A673 (cell line): ENCODE measurements at regions not wholly inside any gene's neighbourhood (a gene's known extent, or its start where the extent isn't known, plus 50 kb on each side); places are given as distances from the start of the nearest gene placed in this dataset.

Experiments
- BruUV-seq: library from RNA; stranded (reverse); fragments of 400-500 nt; replicated peaks from 2 replicates; lab custom pipeline; 2021; lab: Mats Ljungman, UMichigan
- CTCF ChIA-PET: fragments of 300-600 bp; sonication (Branson Sonifier 250); formaldehyde crosslinking; loops from one replicate; lab custom pipeline; 2022; ENCODE audit warnings: antibody characterized with exemption; lab: Charles Lee
- POLR2A ChIA-PET: fragments of 300-600 bp; sonication (Branson Sonifier 250); formaldehyde crosslinking; loops from one replicate; lab custom pipeline; 2022; ENCODE audit warnings: antibody characterized with exemption; ENCODE audit not compliant: low non-redundant PET; lab: Charles Lee
- DNase-seq: peaks from one replicate; pipeline ENCODE4 v3.0.0-alpha.2; 2015; ENCODE audit warnings: low spot score
- H3K27ac ChIP-seq: fragments of 200-600 bp; sonication (generic); 2 replicates; pipeline ENCODE4 v1.5.1; 2016; ENCODE audit warnings: mixed run types, low read depth, mild to moderate bottlenecking, mixed read lengths, antibody characterized with exemption, low read length; ENCODE audit not compliant: poor library complexity, severe bottlenecking
- H3K27me3 ChIP-seq: fragments of 200-600 bp; sonication (generic); replicated peaks from 2 replicates; pipeline ENCODE4 v1.6.1; 2017; ENCODE audit warnings: mixed run types, low read depth, mild to moderate bottlenecking, mixed read lengths, antibody characterized with exemption, low read length; ENCODE audit not compliant: insufficient read depth, poor library complexity
- H3K36me3 ChIP-seq: fragments of 200-600 bp; sonication (generic); 2 replicates; pipeline ENCODE4 v1.6.1; 2016; ENCODE audit warnings: mixed run types, mild to moderate bottlenecking, mixed read lengths, antibody characterized with exemption, low read length; ENCODE audit not compliant: insufficient read depth, poor library complexity, severe bottlenecking
- H3K4me1 ChIP-seq: fragments of 200-600 bp; sonication (generic); 2 replicates; pipeline ENCODE4 v1.6.1; 2017; ENCODE audit warnings: mixed run types, mild to moderate bottlenecking, mixed read lengths, antibody characterized with exemption, low read length; ENCODE audit not compliant: insufficient read depth, poor library complexity, severe bottlenecking
- H3K4me3 ChIP-seq: fragments of 200-600 bp; sonication (generic); 2 replicates; pipeline ENCODE4 v1.5.1; 2016; ENCODE audit warnings: low read depth, mixed run types, mild to moderate bottlenecking, mixed read lengths, low read length; ENCODE audit not compliant: poor library complexity, severe bottlenecking
- H3K9me3 ChIP-seq: fragments of 200-600 bp; sonication (generic); 2 replicates; pipeline ENCODE4 v1.6.1; 2016; ENCODE audit warnings: mixed run types, low read depth, mild to moderate bottlenecking, mixed read lengths, antibody characterized with exemption, low read length; ENCODE audit not compliant: poor library complexity, severe bottlenecking
- EZH2 ChIP-seq: fragments of 200-600 bp; sonication (generic); IDR thresholded peaks from 2 replicates; pipeline ENCODE4 v1.6.1; 2017; ENCODE audit warnings: borderline replicate concordance, low read depth, mild to moderate bottlenecking, mixed read lengths, antibody characterized with exemption, low read length; ENCODE audit not compliant: poor library complexity, severe bottlenecking
- intact Hi-C: fragments of 100-400 bp; cut with micrococcal nuclease; formaldehyde crosslinking; loops from one replicate; pipeline ENCODE4 v1.10.0; 2022; ENCODE audit not compliant: unreplicated experiment
- TF ChIP-seq, protein P1 (sequence below): fragments of 300-800, 200-600 bp; sonication (generic); conservative IDR thresholded peaks from 2 replicates; pipeline ENCODE4 v1.5.1; 2017; ENCODE audit warnings: low read depth, mild to moderate bottlenecking, antibody characterized with exemption, low read length, moderate library complexity, mixed read lengths

DNA sequence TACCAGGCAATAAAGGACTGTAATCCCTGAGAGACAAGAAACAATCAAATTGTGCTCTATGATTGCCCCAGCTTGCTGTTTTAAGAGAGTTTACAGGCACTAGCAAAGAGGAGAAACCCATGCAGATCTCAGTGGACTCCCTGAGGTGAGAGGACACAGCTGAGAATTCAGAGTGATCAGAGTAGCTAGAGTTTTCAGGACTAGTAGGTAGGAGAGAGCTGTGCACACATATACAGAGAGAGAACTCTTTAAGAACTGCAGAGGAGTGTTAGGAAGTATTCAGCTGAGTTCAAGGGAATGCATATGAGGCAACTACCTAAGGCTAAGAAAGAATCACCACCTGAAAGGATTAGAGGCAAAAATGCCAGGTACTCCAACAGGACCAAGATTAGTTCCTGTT is 904.8 kb downstream of the CDH8 start:
- ChIA-PET POLR2A (no interaction called here), CTCF (no interaction called here)
- Histone ChIP-seq H3K9me3 (no peaks in the 10 kb centered on the region), H3K4me1 (no peaks in the 10 kb centered on the region), H3K36me3 (no peaks in the 10 kb centered on the region), H3K27ac (no peak overlapping the region), H3K4me3 (no peak overlapping the region), H3K27me3 (no peaks in the 10 kb centered on the region)
- BruUV-seq: no TSS peak
- TF ChIP-seq, protein P1, sequence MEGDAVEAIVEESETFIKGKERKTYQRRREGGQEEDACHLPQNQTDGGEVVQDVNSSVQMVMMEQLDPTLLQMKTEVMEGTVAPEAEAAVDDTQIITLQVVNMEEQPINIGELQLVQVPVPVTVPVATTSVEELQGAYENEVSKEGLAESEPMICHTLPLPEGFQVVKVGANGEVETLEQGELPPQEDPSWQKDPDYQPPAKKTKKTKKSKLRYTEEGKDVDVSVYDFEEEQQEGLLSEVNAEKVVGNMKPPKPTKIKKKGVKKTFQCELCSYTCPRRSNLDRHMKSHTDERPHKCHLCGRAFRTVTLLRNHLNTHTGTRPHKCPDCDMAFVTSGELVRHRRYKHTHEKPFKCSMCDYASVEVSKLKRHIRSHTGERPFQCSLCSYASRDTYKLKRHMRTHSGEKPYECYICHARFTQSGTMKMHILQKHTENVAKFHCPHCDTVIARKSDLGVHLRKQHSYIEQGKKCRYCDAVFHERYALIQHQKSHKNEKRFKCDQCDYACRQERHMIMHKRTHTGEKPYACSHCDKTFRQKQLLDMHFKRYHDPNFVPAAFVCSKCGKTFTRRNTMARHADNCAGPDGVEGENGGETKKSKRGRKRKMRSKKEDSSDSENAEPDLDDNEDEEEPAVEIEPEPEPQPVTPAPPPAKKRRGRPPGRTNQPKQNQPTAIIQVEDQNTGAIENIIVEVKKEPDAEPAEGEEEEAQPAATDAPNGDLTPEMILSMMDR: no peak
- no peak for TF ChIP-seq EZH2
- intact Hi-C loops: no loop called here
- no peak for DNase-seq

DNA sequence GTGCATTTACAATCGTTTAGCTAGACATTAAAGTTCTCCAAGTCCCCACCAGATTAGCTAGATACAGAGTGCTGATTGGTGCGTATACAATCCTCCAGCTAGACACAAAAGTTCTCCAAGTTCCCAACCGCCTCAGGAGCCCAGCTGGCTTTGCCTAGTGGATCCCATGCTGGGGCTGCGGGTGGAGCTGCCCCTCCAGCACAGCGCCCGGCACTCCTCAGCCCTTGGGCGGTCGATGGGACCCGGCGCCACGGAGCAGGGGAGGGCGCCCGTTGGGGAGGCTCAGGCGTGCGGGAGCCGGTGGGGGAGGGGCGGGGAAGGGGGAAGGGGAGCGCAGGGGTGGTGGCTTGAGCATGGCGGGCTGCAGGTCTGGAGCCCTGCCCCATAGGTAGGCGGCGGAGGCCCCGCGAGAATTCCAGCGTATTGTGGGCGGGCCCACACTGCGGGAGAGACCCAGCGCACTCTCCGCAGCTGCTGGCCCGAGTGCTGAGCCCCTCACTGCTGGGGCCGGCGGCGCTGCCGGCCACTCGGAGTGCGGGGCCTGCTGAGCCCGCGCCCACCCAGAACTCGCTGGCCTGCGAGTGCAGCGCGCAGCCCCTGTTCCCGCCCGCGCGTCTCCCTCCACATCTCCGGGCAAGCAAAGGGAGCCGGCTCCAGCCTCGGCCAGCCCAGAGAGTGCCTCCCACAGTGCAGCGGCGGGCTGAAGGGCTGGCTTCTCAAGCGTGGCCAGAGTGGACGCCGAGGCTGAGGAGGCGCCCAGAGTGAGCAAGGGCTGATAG is 907.5 kb downstream of the CDH8 start:
- no peaks in the 10 kb centered on the region for H3K36me3 ChIP-seq
- TF ChIP-seq, protein P1: no peak
- TF ChIP-seq EZH2: no peak
- H3K27ac ChIP-seq: no peak overlapping the region
- no peaks in the 10 kb centered on the region for H3K9me3 ChIP-seq
- POLR2A ChIA-PET: no interaction called here
- no peaks in the 10 kb centered on the region for H3K27me3 ChIP-seq
- no peaks in the 10 kb centered on the region for H3K4me1 ChIP-seq
- no TSS peak for BruUV-seq
- intact Hi-C loops: no loop called here
- no peak overlapping the region for H3K4me3 ChIP-seq
- CTCF ChIA-PET: no interaction called here
- no peak for DNase-seq

DNA sequence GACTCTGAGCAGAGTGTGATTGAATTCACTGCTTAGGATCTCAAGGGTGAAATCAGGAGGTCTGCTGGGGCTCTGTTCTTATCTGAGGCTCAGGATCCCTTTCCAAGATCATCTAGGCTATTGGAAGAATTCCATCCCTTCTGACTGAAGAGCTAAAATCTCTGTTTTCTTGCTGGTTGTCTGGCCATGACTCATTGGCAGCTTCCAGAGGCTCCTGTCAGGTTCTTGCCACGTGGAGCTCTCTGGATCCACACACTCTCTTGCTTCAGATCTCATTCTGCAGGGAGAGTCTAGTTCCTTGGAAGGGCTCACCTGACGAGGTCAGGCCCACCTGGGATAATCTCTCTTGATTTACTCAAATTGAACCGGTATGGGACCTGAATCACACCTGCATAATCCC is 930.7 kb downstream of the CDH8 start:
- intact Hi-C loops: no loop called here
- no TSS peak for BruUV-seq
- DNase-seq: no peak

More for the DNA sequence above, 930.7 kb downstream of the CDH8 start:
- CTCF ChIA-PET: no interaction called here
- no peaks in the 10 kb centered on the region for H3K36me3 ChIP-seq
- POLR2A ChIA-PET: no interaction called here
- no peaks in the 10 kb centered on the region for H3K27me3 ChIP-seq
- H3K4me1 ChIP-seq: no peaks in the 10 kb centered on the region
- H3K4me3 ChIP-seq: no peak overlapping the region
- H3K27ac ChIP-seq: no peak overlapping the region
- H3K9me3 ChIP-seq: no peaks in the 10 kb centered on the region
- TF ChIP-seq EZH2: no peak
- TF ChIP-seq, protein P1: no peak
